GM18511 (cell line): ENCODE measurements at regions not wholly inside any gene's neighbourhood (a gene's known extent, or its start where the extent isn't known, plus 50 kb on each side); places are given as distances from the start of the nearest gene placed in this dataset.

ENCODE experiments used
- ATAC-seq: cut with Tn5 transposase; IDR thresholded peaks from one replicate; pipeline ENCODE4 v1.9.1; 2021; ENCODE audit warnings: mild to moderate bottlenecking, moderate library complexity; ENCODE audit not compliant: unreplicated experiment

DNA sequence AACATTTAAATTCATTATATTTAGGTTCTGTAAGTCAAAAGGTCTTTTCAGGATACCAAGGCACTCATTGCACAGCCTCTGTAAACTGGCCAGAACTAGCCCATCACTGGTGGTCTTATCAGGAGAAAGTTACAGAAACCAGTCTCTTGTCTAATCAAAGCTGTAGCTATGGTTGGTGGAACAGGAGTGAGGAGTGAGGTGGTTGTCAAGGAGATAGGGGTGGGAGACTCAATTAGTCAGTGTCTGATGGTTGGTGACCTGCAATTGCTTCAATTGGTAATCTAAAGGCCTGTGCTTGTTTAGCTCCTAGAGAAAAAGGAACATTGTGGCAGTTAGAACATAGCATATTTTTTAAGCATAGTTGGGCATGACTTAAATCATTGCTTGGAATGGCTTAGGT is 458.6 kb upstream of the CDH2 start:
- ATAC-seq: no peak

- ATAC-seq: no peak
These were observed 449.8 kb upstream of the CDH2 start for GRCh38 chr18:28626756-28627155.

DNA sequence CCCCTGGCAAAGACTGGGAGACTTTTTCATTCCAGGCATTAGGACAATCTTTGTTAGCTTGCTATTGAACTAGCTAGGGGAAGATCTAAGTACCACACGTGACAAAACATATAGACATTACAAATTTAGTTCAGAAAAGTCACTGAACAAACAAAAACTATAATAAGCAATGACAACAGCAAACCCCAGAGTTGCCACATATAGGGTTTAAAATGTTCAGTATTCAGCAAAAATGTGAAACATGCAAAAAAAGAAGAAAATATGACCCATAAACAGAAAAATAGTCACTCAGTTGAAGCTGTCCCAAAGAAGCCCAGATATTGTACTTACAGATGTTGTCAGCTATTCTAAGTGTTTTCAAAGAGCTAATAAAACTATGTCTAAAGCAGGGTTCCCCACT is 431.1 kb upstream of the CDH2 start:
- no peak for ATAC-seq

- ATAC-seq: no peak
These were observed 429.8 kb upstream of the CDH2 start for GRCh38 chr18:28606686-28607085.

- no peak for ATAC-seq
These were observed 425.5 kb upstream of the CDH2 start for GRCh38 chr18:28602391-28602790.

DNA sequence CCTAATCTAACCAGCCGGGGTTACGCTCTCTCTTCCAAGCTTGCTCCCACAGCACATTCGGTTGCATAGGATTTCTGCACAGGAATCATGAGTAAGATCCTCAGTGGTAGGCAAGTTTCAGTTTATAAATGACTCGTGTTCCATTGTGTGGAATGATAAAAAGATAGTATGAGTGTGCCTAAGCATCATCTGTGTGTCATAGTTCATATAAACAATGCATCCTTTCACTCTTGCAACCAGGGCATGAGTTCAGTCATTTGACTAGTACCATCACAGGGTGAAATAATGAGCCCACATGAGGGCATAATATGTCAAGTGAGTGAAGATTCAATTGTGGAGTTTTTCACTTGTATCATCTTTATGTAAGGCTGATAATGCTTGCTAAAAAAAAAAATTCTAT is 417.1 kb upstream of the CDH2 start:
- no peak for ATAC-seq

GRCh38 chr18:28588884-28589549 is 412.1 kb upstream of the CDH2 start:
- no peak for ATAC-seq

- no peak for ATAC-seq
These were observed 407.8 kb upstream of the CDH2 start for GRCh38 chr18:28584731-28585130.

- ATAC-seq: no peak
These were observed 405.8 kb upstream of the CDH2 start for GRCh38 chr18:28582724-28583123.

DNA sequence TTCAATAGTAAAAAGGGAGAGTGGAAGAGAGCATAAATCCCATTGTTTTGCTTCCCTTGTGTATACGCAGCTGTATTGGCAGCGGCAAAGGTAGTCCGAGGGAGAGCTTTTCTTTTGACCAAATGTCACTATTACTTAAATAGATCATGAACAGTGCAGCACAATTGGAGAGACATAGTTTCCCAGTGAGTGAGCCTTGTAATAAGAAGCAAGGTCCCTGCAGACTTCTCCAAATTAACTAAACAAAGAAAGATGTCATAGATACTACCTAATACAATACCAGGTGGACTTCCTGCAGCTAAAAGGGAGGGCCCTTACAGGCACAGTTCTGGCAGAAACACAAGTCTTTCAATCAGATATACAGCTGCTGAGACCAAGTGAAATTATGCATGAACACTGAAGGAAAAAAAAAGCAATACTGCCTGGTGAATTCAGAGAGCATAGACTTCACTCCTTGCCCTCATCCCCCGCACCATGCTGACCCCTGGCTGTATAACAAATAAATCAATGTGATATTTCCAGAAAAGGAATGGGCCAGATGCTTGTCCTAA is 404.7 kb upstream of the CDH2 start:
- no peak for ATAC-seq

GRCh38 chr18:28576941-28577340 is 400.0 kb upstream of the CDH2 start:
- no peak for ATAC-seq

- no peak for ATAC-seq
These were observed 398.2 kb upstream of the CDH2 start for GRCh38 chr18:28575123-28575522.

- no peak for ATAC-seq
These were observed 397.2 kb upstream of the CDH2 start for GRCh38 chr18:28574175-28574574.

GRCh38 chr18:28571929-28572328 is 395.0 kb upstream of the CDH2 start:
- no peak for ATAC-seq

DNA sequence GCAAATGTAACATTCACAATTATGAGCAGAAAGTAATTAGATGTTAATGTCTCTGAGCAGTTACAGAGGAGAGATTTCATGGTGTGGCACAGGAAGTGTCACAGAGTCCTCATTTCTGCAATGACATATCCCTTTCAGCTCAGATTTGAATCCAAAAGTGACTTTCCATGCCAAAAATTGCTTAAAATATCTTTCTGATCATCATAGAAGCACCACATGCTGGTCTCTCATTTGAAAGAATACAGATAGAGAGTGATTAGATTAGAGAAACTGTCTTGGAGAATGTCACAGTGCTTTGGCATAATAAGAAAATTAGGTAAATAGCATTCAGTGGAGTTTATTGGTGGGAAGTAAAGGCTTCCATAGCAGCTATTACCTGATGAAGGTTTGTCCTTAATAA is 383.4 kb upstream of the CDH2 start:
- no peak for ATAC-seq

DNA sequence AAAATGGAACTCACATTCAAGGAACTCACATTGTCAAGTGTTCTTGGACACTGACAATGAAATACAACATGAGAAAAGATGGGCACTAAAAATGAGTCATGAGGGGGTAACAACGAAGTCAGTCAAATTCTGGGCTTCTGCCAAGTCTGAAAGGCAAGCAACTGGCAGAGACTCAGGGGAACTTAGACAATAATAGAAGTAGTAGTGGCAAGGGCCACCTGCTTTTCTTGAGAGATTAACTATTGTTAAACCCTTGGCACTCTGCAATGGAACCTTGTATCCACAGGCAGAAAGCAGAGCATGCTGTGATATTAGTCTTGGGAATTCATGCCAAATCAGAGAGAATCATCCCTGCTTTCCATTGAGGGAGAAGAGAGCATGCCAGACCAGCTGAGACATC is 382.6 kb upstream of the CDH2 start:
- no peak for ATAC-seq

- no peak for ATAC-seq
These were observed 365.0 kb upstream of the CDH2 start for GRCh38 chr18:28541934-28542333.

DNA sequence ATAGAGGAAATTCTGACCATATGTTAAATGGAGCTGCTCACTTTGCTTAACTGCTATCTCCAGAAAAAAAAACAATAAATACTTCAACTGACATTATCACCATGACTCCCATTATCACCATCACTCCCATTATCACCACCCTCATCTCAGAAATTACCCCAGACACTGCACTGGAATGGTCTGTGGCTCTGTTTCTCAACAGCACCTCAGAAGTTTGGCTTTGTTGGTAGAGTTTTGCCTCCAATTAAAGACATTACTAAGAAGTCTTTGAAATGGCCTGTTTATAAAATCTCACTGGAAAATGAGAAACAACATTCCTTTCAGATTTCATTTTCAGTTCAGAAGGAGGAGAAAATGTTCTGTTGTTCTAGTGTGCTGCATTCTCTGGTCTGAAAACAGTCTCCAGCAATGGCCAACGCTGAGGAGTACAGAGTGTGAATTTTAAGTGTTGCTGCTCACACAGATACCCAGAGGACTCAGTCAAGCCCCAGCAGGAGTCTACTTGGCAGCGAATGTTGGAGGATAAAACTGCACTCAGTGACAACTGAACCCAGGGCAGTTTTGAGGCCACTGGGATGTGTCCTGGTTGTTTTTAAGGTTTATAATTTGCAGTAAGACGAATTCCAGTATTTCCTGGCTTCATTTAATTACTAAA is 364.5 kb upstream of the CDH2 start:
- no peak for ATAC-seq

DNA sequence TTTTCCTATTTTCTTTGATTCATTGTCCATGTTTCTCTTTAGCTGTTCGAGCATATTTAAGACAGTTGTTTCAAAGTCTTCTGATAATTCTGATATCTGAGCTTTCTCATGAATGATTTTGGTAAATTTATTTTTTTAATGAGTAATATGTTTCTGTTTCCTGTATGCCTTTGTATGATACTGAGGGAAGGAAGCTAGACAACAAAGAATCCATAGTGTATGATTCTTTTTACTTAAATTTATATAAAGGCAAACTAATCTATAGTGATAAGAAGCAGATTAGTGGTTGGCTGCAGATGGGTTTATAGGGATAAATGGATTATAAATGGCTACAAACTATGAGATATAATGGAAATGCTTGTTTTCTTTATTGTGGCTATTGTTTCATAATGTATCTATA is 352.7 kb upstream of the CDH2 start:
- no peak for ATAC-seq

GRCh38 chr18:28526196-28526595 is 349.3 kb upstream of the CDH2 start:
- ATAC-seq: no peak

GRCh38 chr18:28523758-28524475 is 347.0 kb upstream of the CDH2 start:
- ATAC-seq: no peak

DNA sequence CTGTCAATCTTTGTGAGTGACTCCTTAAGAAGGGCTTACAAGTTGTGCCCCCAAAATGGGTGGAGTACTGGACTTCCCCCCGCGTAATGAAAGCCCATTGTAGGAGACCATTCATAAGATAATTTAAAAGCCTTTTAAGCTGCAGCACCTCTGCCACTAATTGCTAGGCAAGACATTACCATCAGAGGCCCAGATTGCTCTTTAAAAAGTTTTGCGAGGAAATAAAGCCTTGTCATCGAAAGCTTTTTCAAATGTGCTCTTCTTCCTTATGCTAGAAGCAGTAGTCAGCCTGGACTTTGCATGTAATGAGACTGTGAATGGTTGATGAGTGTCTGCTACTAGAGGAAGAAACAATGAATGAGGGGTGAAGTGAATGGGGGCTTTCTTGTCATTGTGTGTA is 345.3 kb upstream of the CDH2 start:
- ATAC-seq: no peak
